ENCODE measurements at regions not wholly inside any gene's neighbourhood (a gene's known extent, or its start where the extent isn't known, plus 50 kb on each side); places are given as distances from the start of the nearest gene placed in this dataset.
A peak's percentile ranks its signal among the peaks of the same experiment; 100 is the strongest.

DNA sequence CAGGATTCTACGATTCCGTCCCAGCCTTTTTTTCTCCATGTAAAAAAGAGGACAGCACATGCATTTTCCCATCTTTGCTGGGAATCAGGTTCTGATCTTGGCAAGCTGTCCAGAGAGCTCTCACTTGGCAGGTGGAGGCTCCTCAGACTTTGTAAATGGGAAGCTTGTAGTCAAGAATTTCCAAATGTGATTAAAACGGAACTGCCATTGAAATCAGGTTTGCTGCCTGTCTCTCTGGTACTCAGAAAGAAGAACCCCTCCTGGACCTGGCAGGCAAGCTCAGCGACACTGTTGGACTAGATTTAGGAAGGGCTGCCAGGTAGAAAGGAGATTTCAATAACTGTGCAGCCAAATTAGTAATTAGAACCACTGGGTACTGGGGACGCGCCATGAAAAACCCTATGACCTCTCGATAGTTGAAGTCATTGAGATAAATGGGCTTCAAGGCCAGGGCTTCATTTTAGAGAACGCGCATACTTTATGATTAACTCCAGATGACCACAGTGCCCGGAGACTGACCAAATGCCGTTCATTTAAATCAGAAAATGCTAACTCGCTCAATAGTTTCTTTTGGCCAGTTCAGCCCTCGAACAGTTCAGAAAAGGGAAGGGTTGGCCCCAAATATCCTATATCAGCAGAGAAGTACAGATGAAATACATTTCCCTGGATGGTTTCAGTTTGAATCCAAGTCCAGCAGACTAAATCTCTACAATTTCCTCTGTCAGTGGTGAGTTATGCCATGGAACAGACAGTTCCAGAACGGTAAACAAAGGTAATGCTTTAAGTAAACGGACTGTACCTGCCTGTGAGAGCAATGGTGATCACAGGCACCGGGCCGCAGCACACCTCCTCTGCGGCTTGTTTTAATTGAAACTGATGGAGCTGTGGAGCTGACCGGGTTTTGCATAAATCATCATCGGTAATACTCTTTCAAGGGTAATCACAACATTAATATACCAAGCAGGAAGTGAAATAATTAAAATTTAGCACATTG, 517.4 kb downstream of the RFC3 start:
- CTCF ChIA-PET, result no interaction called here
- DNase-seq (ENCODE audit: unreplicated experiment), result no peak

GRCh38 chr13:34338102-34338501, 520.2 kb downstream of the RFC3 start:
- TF ChIP-seq, protein P1, sequence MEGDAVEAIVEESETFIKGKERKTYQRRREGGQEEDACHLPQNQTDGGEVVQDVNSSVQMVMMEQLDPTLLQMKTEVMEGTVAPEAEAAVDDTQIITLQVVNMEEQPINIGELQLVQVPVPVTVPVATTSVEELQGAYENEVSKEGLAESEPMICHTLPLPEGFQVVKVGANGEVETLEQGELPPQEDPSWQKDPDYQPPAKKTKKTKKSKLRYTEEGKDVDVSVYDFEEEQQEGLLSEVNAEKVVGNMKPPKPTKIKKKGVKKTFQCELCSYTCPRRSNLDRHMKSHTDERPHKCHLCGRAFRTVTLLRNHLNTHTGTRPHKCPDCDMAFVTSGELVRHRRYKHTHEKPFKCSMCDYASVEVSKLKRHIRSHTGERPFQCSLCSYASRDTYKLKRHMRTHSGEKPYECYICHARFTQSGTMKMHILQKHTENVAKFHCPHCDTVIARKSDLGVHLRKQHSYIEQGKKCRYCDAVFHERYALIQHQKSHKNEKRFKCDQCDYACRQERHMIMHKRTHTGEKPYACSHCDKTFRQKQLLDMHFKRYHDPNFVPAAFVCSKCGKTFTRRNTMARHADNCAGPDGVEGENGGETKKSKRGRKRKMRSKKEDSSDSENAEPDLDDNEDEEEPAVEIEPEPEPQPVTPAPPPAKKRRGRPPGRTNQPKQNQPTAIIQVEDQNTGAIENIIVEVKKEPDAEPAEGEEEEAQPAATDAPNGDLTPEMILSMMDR (IDR thresholded peaks at IDR 0.05; ENCODE audit: unreplicated experiment), result no peak
- no peak overlapping the region for H3K4me3 Mint-ChIP-seq (ENCODE audit: unreplicated experiment)
- no peak overlapping the region for H3K27ac Mint-ChIP-seq (ENCODE audit: low read depth, unreplicated experiment)
- CTCF ChIA-PET, result interaction anchor here (0.5 kb wide), 1 partner anchor 25 kb away, joined by 3 read pairs; no protein-coding TSS in a partner anchor
- intact Hi-C loops (cut with micrococcal nuclease), result no loop called here
- no peaks in the 10 kb centered on the region for H3K27me3 Mint-ChIP-seq (ENCODE audit: insufficient read depth, unreplicated experiment)
- peaks cover 14% of the 10 kb centered on the region for H3K4me1 Mint-ChIP-seq (ENCODE audit: insufficient read depth, unreplicated experiment)
- no peak for DNase-seq (ENCODE audit: unreplicated experiment)
- peaks cover 7% of the 10 kb centered on the region for H3K9me3 Mint-ChIP-seq (ENCODE audit: unreplicated experiment)
- no peaks in the 10 kb centered on the region for H3K36me3 Mint-ChIP-seq (ENCODE audit: insufficient read depth, unreplicated experiment)
- POLR2A ChIA-PET, result no interaction called here
- BruUV-seq (replicated peaks), result no TSS peak

More for the DNA sequence above, 517.4 kb downstream of the RFC3 start:
- Mint-ChIP-seq H3K9me3 (ENCODE audit: unreplicated experiment) (peaks cover 22% of the 10 kb centered on the region), H3K27ac (ENCODE audit: low read depth, unreplicated experiment) (no peak overlapping the region), H3K27me3 (ENCODE audit: insufficient read depth, unreplicated experiment) (no peaks in the 10 kb centered on the region), H3K4me1 (ENCODE audit: insufficient read depth, unreplicated experiment) (peaks cover 5% of the 10 kb centered on the region), H3K4me3 (ENCODE audit: unreplicated experiment) (no peak overlapping the region), H3K36me3 (ENCODE audit: insufficient read depth, unreplicated experiment) (no peaks in the 10 kb centered on the region)
- BruUV-seq (replicated peaks), result no TSS peak
- TF ChIP-seq, protein P1 (IDR thresholded peaks at IDR 0.05; ENCODE audit: unreplicated experiment), result no peak
- intact Hi-C loops (cut with micrococcal nuclease), result no loop called here
- POLR2A ChIA-PET, result interaction anchor here (0.7 kb wide), 1 partner anchor 19 kb away, joined by 3 read pairs; no protein-coding TSS in a partner anchor

DNA sequence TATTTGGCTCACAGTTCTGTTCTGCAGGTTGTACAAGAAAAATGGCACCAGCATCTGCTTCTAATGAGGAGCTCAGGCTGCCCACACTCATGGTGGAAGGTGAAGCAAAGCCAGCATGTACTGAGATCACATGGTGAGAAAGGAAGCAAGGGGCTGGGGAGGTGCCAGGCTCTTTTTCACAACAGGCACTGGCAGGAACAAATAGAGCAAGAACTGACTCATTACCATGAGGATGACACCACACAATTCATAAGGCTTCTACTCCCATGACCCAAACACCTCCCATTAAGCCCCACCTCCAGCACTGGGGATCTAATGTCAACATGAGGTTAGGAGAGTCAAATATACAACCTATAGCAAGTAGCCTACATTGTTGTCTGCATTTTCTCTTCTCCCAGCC, 522.6 kb downstream of the RFC3 start:
- H3K9me3 Mint-ChIP-seq (ENCODE audit: unreplicated experiment), result no peaks in the 10 kb centered on the region
- H3K4me3 Mint-ChIP-seq (ENCODE audit: unreplicated experiment), result no peak overlapping the region
- POLR2A ChIA-PET, result interaction anchor here (0.7 to 1.2 kb wide), 2 partner anchors 37 to 463 kb away, joined by 3 read pairs; no protein-coding TSS in a partner anchor
- DNase-seq (ENCODE audit: unreplicated experiment), result peak; percentile 89
- intact Hi-C loops (cut with micrococcal nuclease), result no loop called here
- CTCF ChIA-PET, result no interaction called here
- TF ChIP-seq, protein P1 (IDR thresholded peaks at IDR 0.05; ENCODE audit: unreplicated experiment), result no peak
- peak overlapping the region; percentile 43 for H3K27ac Mint-ChIP-seq (ENCODE audit: low read depth, unreplicated experiment)
- H3K36me3 Mint-ChIP-seq (ENCODE audit: insufficient read depth, unreplicated experiment), result no peaks in the 10 kb centered on the region
- H3K27me3 Mint-ChIP-seq (ENCODE audit: insufficient read depth, unreplicated experiment), result no peaks in the 10 kb centered on the region
- BruUV-seq (replicated peaks), result no TSS peak
- H3K4me1 Mint-ChIP-seq (ENCODE audit: insufficient read depth, unreplicated experiment), result peaks cover 28% of the 10 kb centered on the region

DNA sequence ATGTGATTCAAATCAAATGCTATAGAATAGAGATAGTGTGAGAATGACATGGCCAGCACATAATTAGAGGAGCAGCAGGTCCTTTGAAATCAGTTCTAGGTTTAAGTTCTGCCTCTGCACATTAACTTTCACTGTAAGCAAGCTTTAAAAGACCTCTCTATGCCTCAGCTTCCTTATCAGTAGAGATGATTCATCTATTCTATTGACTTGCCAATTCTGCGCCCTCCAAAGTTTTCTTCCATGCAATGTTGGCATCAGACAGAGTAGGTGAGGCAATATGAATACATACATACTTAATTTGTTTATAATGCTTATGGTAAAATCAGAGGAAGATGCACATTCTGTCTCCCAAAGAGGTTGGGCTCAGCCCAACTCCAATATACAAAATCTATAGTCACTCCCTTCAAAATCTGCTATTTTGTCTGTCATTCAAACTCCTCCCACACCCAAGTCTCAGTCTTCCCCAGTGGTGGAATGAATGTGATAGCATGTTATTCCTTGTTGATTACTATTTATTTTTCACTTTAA, 525.5 kb downstream of the RFC3 start:
- Mint-ChIP-seq H3K27ac (ENCODE audit: low read depth, unreplicated experiment) (no peak overlapping the region), H3K27me3 (ENCODE audit: insufficient read depth, unreplicated experiment) (no peaks in the 10 kb centered on the region), H3K4me1 (ENCODE audit: insufficient read depth, unreplicated experiment) (peaks cover 34% of the 10 kb centered on the region), H3K4me3 (ENCODE audit: unreplicated experiment) (no peak overlapping the region), H3K36me3 (ENCODE audit: insufficient read depth, unreplicated experiment) (no peaks in the 10 kb centered on the region), H3K9me3 (ENCODE audit: unreplicated experiment) (no peaks in the 10 kb centered on the region)
- no peak for DNase-seq (ENCODE audit: unreplicated experiment)
- intact Hi-C loops (cut with micrococcal nuclease), result no loop called here
- ChIA-PET CTCF (no interaction called here), POLR2A (no interaction called here)
- no TSS peak for BruUV-seq (replicated peaks)
- TF ChIP-seq, protein P1 (IDR thresholded peaks at IDR 0.05; ENCODE audit: unreplicated experiment), result no peak

All from MCF 10A (cell line).